ENCODE measurements at regions not wholly inside any gene's neighbourhood (a gene's known extent, or its start where the extent isn't known, plus 50 kb on each side); places are given as distances from the start of the nearest gene placed in this dataset.

- DNase-seq = no peak
Observed at GRCh38 chr16:14360326-14361037, 269.6 kb downstream of the PARN start.

- DNase-seq = no peak
Observed at GRCh38 chr16:14358697-14359305, 271.3 kb downstream of the PARN start.

- no peak for DNase-seq
Observed at GRCh38 chr16:14357328-14357727, 272.7 kb downstream of the PARN start.

DNA sequence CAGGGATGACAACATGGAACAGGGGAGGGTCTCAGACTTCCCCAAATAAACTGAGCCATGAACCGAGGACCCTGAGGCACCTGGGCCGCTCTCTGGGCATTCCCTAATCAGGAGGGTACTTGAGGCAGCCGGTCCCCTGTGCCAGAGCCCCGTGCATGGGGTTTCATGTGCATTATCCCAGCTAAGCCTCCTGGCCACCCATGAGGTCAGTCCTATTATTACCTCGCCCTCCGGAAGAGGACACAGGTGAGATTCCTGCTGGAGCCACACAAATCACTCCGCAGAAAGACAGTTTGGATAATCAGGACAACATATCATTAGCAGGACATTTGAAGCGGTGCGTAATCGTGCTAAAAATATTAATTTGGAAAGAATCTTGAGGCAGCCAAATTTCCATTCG is 274.0 kb downstream of the PARN start:
- no peak for DNase-seq

- DNase-seq = no peak
Observed at GRCh38 chr16:14354561-14355351, 275.3 kb downstream of the PARN start.

GRCh38 chr16:14353340-14353739 is 276.7 kb downstream of the PARN start:
- no peak for DNase-seq

GRCh38 chr16:14351647-14352046 is 278.4 kb downstream of the PARN start:
- DNase-seq = no peak

DNA sequence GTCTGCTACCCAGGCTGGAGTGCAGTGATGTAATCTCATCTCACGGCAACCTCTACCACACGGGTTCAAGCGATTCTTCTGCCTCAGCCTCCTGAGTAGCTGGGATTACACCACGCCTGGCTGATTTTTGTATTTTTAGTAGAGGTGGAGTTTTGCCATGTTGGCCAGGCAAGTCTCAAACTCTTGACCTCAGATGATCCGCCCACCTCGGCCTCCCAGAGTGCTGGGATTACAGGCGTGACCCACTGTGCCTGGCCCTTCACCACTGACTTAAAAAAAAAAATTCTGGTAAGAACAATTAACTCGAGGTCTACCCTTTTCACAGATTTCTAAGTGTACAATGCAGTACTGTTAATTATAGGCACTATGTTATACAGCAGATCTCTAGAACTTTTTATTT is 279.4 kb downstream of the PARN start:
- no peak for DNase-seq

GRCh38 chr16:14350081-14350480 is 279.0 kb downstream of the MRTFB start:
- DNase-seq = no peak

DNA sequence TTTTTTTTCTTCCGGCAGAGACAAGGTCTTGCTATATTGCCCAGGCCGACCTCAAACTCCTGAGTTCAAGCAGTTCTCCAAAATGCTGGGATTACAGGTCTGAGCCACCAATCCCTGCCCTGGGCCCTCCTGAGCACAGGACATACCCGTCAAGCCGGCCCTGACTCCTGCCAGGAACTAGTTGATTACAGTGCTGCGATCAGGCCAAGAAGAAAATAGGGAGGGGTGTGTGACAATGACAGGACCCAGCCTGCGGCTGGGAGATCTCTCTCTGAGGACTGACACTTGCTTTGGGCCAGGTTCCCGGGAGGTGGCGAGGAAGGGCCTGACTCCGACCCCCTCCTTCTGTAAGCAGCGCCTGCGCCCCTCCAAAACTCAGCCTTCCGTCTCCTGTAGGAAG is 276.6 kb downstream of the MRTFB start:
- DNase-seq = no peak

DNA sequence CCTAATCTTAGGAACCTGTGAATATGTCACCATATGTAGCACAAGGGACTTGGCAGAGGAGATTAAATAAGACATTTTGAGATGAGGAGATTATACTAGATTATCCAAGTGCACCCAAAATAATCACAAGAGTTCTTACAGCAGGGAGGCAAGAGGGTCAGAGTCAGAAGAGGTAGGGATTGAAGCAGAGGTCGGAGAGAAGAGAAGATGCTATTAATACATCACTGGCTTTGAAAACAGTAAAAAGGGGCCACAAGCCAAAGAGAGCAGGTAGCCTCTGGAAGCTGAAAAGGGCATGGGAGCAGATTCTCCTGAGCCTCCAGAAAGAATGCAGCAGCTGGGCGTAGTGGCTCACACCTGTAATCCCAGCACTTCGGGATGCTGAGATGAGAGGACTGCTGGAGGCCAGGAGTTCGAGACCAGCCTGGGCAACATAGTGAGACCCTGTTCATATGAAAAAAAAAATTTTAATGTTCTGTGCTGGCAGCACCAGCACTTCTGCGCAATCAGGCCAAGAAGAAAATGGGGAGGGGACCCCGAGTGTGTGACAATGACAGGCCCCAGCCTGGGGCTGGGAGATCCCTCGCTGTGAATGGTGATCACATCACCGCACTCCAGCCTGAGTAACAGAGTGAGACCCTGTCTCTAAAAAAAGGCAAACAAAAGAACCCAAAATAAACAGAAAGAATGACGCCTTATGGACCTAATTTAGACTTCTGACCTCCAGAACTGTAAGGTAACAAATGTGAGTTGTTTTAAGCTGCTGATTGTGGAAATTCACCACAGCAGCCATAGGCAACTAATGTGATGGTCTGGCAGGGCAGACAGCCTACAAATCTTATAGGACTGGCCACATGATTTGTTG is 275.4 kb downstream of the MRTFB start:
- no peak for DNase-seq

DNA sequence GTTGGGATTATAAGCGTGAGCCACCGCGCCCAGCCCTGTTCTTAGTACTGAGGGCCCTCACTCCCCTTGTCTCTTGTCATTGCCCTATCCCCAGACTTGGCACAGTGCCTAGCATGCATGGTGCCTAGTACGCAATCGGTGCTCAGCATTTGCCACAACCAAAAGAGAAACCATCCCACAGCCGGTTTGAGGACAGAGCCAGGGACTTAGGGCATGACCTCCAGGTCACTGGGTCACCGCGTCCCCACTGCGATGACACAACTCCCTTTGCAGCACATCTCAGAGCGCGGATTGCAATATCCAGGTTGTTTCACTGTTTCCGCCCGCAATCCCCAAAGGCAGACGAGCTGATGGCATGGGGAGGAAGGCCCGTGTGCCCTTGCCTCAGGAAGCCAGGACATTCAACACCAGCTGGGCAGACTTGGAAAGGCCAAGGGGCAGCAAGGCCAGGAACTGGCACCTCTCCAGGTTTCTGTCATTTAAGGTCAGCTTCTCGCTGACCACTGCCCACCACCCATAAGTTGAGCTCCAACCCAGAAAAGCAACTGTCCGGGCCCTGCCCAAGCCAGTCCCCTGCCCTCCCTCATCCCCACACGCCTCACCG is 274.5 kb downstream of the MRTFB start:
- no peak for DNase-seq

- no peak for DNase-seq
Observed at GRCh38 chr16:14344945-14345344, 273.8 kb downstream of the MRTFB start.

DNA sequence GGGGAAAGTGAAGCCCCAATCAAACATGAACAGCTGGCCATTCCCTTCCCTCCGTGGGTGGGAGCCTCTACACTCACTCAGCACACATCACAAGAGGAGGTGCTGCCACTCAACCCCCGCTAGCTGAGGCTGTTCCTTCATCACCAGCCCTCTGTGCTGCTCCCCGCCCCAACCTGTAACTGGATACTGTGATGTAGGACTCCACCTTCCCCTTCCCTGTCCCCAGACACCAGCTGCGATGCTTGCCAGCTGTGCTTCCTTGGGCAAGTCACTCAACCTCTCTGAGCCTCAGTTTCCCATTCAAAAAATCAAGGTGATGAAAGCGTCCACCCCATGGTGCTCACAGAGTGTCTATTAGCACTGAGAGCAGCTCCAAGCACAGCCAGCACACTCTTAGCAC is 273.2 kb downstream of the MRTFB start:
- no peak for DNase-seq

GRCh38 chr16:14341324-14342225 is 270.5 kb downstream of the MRTFB start:
- no peak for DNase-seq

- DNase-seq = no peak
Observed at GRCh38 chr16:14339694-14340093, 268.6 kb downstream of the MRTFB start.

- no peak for DNase-seq
Observed at GRCh38 chr16:14338969-14339368, 267.9 kb downstream of the MRTFB start.

DNA sequence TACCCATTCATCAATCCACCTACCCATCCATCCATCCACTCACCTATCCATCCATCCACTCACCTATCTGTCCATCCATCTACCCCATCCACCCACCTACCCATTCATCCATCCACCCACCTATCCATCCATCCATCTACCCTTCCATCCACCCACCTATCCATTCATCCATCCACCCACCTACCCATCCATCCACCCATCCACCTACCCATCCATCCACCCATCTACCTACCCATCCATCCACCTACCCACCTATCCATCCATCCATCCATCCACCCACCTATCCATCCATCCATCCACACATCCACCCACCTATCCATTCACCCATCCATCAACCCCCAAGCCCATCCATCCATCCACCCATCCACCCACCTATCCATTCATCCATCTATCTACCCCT is 267.1 kb downstream of the MRTFB start:
- no peak for DNase-seq

DNA sequence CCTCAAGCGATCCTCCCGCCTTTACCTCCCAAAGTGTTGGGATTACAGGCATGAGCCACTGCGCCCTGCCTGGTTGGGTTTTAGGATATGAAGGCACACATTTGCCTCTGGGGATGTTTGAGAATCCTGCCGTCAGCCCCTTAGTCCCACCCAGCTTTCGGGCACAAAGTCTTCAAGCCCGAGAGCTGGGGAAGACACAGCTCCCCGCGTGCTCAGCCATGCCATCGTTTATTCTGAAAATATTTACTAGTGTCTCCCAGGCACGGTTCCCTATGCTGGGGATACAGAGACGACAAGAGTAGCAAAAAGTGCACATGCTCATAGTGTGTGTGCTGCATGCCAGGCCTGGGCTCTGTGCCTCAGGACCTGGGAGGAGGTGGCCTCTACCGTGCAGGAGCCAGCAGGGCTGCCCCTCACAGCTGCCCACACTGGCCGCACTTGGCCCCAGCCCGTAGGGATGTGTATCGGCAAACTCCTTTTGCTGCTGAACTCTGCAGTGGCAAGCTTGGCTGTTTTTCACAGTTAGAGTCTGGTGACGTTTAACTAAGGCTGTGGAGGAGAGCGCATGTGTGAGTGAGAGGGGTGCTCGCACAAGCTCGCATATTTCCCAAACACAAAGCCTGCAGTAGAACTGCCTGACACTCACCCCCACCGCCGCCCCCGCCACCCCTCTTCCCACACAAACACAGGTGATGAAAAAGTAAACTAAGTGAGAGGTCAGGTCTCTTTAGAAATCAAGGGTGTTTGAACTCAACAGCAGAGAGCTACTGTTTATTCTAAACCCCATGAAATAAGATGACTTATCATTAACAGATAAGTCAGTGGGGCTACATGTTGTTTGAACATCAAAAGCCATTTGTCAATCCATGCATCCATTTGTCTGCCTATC is 266.4 kb downstream of the MRTFB start:
- no peak for DNase-seq

- no peak for DNase-seq
Observed at GRCh38 chr16:14335297-14335696, 264.2 kb downstream of the MRTFB start.
